HepG2 (cell line): ENCODE measurements at regions not wholly inside any gene's neighbourhood (a gene's known extent, or its start where the extent isn't known, plus 50 kb on each side); places are given as distances from the start of the nearest gene placed in this dataset.

Source experiments
- NFATC3 ChIP-seq: sonication (generic); formaldehyde crosslinking; IDR thresholded peaks from 2 replicates; pipeline ENCODE4 v1.5.1; 2020; ENCODE audit warnings: mild to moderate bottlenecking, missing genetic modification reagents
- XBP1 ChIP-seq: sonication (generic); formaldehyde crosslinking; IDR thresholded peaks from 2 replicates; pipeline ENCODE4 v1.5.0; 2020; ENCODE audit warnings: missing genetic modification reagents
- ZNF451 ChIP-seq: sonication (generic); formaldehyde crosslinking; IDR thresholded peaks from 2 replicates; pipeline ENCODE4 v1.5.0; 2020; ENCODE audit warnings: mild to moderate bottlenecking, missing genetic modification reagents
- TF ChIP-seq, protein P1 (sequence below): sonication (generic); formaldehyde crosslinking; IDR thresholded peaks from 2 replicates; pipeline ENCODE4 v1.4.0; 2020; ENCODE audit warnings: mild to moderate bottlenecking, missing genetic modification reagents
- TF ChIP-seq, protein P2 (sequence below): sonication (generic); formaldehyde crosslinking; IDR thresholded peaks from 2 replicates; pipeline ENCODE4 v1.4.0; 2020; ENCODE audit warnings: missing genetic modification reagents
- TF ChIP-seq, protein P3 (sequence below): sonication (generic); formaldehyde crosslinking; IDR thresholded peaks from 2 replicates; pipeline ENCODE4 v1.8.0; 2022; ENCODE audit warnings: mild to moderate bottlenecking, missing genetic modification reagents, moderate library complexity

DNA sequence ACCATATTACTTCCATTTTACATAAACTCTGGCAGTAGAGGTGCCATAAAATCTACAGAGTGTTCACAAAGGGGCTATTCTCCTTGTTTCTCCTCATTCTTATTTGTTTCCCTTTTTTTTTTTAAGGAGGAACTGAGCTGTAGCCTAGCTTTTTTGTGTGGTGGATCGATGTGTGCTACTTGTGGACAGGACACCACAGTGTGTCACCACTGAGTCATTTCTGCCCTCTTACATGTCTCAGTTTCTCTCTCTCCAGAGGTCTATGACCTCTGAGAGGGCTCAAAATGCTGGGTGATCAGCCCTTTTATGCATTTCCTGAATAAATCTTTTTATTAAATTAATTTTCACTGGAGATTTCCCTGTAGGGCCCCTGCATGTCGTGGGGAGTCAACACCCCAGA, 370.2 kb downstream of the ADGRD1 start (continued):
- TF ChIP-seq, protein P1, sequence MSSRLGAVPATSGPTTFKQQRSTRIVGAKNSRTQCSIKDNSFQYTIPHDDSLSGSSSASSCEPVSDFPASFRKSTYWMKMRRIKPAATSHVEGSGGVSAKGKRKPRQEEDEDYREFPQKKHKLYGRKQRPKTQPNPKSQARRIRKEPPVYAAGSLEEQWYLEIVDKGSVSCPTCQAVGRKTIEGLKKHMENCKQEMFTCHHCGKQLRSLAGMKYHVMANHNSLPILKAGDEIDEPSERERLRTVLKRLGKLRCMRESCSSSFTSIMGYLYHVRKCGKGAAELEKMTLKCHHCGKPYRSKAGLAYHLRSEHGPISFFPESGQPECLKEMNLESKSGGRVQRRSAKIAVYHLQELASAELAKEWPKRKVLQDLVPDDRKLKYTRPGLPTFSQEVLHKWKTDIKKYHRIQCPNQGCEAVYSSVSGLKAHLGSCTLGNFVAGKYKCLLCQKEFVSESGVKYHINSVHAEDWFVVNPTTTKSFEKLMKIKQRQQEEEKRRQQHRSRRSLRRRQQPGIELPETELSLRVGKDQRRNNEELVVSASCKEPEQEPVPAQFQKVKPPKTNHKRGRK: no peak
- TF ChIP-seq ZNF451 (no peak), NFATC3 (CRISPR knock-in tag) (no peak), XBP1 (CRISPR knock-in tag) (no peak)
- TF ChIP-seq, protein P2, sequence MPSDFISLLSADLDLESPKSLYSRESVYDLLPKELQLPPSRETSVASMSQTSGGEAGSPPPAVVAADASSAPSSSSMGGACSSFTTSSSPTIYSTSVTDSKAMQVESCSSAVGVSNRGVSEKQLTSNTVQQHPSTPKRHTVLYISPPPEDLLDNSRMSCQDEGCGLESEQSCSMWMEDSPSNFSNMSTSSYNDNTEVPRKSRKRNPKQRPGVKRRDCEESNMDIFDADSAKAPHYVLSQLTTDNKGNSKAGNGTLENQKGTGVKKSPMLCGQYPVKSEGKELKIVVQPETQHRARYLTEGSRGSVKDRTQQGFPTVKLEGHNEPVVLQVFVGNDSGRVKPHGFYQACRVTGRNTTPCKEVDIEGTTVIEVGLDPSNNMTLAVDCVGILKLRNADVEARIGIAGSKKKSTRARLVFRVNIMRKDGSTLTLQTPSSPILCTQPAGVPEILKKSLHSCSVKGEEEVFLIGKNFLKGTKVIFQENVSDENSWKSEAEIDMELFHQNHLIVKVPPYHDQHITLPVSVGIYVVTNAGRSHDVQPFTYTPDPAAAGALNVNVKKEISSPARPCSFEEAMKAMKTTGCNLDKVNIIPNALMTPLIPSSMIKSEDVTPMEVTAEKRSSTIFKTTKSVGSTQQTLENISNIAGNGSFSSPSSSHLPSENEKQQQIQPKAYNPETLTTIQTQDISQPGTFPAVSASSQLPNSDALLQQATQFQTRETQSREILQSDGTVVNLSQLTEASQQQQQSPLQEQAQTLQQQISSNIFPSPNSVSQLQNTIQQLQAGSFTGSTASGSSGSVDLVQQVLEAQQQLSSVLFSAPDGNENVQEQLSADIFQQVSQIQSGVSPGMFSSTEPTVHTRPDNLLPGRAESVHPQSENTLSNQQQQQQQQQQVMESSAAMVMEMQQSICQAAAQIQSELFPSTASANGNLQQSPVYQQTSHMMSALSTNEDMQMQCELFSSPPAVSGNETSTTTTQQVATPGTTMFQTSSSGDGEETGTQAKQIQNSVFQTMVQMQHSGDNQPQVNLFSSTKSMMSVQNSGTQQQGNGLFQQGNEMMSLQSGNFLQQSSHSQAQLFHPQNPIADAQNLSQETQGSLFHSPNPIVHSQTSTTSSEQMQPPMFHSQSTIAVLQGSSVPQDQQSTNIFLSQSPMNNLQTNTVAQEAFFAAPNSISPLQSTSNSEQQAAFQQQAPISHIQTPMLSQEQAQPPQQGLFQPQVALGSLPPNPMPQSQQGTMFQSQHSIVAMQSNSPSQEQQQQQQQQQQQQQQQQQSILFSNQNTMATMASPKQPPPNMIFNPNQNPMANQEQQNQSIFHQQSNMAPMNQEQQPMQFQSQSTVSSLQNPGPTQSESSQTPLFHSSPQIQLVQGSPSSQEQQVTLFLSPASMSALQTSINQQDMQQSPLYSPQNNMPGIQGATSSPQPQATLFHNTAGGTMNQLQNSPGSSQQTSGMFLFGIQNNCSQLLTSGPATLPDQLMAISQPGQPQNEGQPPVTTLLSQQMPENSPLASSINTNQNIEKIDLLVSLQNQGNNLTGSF: no peak
- TF ChIP-seq, protein P3, sequence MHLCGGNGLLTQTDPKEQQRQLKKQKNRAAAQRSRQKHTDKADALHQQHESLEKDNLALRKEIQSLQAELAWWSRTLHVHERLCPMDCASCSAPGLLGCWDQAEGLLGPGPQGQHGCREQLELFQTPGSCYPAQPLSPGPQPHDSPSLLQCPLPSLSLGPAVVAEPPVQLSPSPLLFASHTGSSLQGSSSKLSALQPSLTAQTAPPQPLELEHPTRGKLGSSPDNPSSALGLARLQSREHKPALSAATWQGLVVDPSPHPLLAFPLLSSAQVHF (CRISPR knock-in tag): no peak
